ENCODE measurements at regions not wholly inside any gene's neighbourhood (a gene's known extent, or its start where the extent isn't known, plus 50 kb on each side); places are given as distances from the start of the nearest gene placed in this dataset.

DNA sequence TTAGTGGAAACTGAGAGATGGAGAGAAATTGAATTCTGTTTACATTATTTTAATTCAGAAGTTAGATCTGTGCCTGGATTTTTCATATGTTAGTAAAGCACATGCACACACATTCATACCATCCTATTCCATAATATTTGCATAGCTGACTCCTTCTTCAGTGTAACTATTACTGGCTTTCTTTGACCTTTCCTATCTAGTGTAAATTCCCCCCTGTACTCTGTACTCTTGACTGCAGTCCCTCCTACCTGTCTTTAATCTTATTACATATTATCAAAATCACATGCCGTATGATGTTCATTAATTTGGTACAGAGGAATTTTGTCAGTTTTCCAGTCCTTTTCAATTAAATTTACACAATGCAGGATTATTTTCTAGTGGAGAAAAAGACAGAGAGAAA is 417.0 kb upstream of the SOX5 start:
- TF ChIP-seq NFRKB (IDR thresholded peaks at IDR 0.05) (no peak), LEF1 (IDR thresholded peaks at IDR 0.05; ENCODE audit: borderline replicate concordance) (no peak), FOXA1 (IDR thresholded peaks at IDR 0.05) (no peak), TARDBP (IDR thresholded peaks at IDR 0.05) (no peak), FOXK2 (IDR thresholded peaks at IDR 0.05) (no peak), SUZ12 (IDR thresholded peaks at IDR 0.05) (no peak), BHLHE40 (IDR thresholded peaks at IDR 0.05; ENCODE audit: borderline replicate concordance) (no peak)
